WTC11 (cell line): ENCODE measurements at regions not wholly inside any gene's neighbourhood (a gene's known extent, or its start where the extent isn't known, plus 50 kb on each side); places are given as distances from the start of the nearest gene placed in this dataset.

ENCODE experiments used
- CBFB ChIP-seq: sonication (generic); formaldehyde crosslinking; IDR thresholded peaks from 2 replicates; pipeline ENCODE4 v1.8.1; 2022; ENCODE audit warnings: mild to moderate bottlenecking, low read depth, missing genetic modification reagents
- FOXK1 ChIP-seq: sonication (generic); formaldehyde crosslinking; IDR thresholded peaks from 2 replicates; pipeline ENCODE4 v1.8.0; 2022; ENCODE audit warnings: mild to moderate bottlenecking, moderate library complexity, missing genetic modification reagents
- SP1 ChIP-seq: sonication (generic); formaldehyde crosslinking; conservative IDR thresholded peaks from 2 replicates; pipeline ENCODE4 v1.8.1; 2022; ENCODE audit warnings: missing genetic modification reagents
- TP53 ChIP-seq: sonication (generic); formaldehyde crosslinking; IDR thresholded peaks from 2 replicates; pipeline ENCODE4 v1.8.1; 2023; ENCODE audit warnings: mild to moderate bottlenecking, missing genetic modification reagents
- ZBTB21 ChIP-seq: sonication (generic); formaldehyde crosslinking; IDR thresholded peaks from 2 replicates; pipeline ENCODE4 v1.8.1; 2023; ENCODE audit warnings: mild to moderate bottlenecking, missing genetic modification reagents, borderline replicate concordance
- ZNF121 ChIP-seq: sonication (generic); formaldehyde crosslinking; IDR thresholded peaks from 2 replicates; pipeline ENCODE4 v1.8.0; 2023; ENCODE audit warnings: missing genetic modification reagents
- ZNF396 ChIP-seq: fragments of 250-450 bp; sonication (Bioruptor Pico); IDR thresholded peaks from 2 replicates; pipeline ENCODE4 v1.8.0; 2021; ENCODE audit warnings: mild to moderate bottlenecking, moderate library complexity, borderline replicate concordance
- TF ChIP-seq, protein P1 (sequence below): sonication (generic); formaldehyde crosslinking; IDR thresholded peaks from 2 replicates; pipeline ENCODE4 v1.8.0; 2023; ENCODE audit warnings: mild to moderate bottlenecking, missing genetic modification reagents
- TF ChIP-seq, protein P2 (sequence below): fragments of 200-600 bp; IDR thresholded peaks from 2 replicates; pipeline ENCODE4 v1.8.0; 2022; ENCODE audit warnings: antibody characterized with exemption
- TF ChIP-seq, protein P3 (sequence below): sonication (generic); formaldehyde crosslinking; IDR thresholded peaks from 2 replicates; pipeline ENCODE4 v1.8.0; 2022; ENCODE audit warnings: mild to moderate bottlenecking, missing genetic modification reagents
- TF ChIP-seq, protein P4 (sequence below): sonication (generic); formaldehyde crosslinking; IDR thresholded peaks from 2 replicates; pipeline ENCODE4 v1.8.1; 2022; ENCODE audit warnings: missing genetic modification reagents, borderline replicate concordance

DNA sequence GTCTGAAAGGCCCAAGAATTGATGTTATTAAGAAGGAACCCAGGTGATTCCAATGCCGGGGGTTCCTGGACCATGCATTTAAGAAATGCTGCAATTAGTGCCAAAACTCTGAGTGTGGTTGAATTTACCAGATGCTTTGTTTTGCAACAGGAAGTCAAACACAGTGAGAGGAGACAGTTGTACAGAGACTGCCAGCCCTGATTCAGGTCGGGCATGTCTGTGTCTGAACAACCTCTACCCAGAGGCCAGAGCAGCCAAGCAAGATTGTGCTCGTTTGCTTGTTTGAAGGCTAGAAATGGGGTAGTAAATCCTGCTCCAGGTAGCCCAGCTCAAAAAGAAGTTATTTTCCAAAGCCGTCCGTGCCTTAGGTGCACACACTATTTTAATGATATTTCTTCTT, 412.4 kb upstream of the ERCC4 start:
- TF ChIP-seq, protein P1, sequence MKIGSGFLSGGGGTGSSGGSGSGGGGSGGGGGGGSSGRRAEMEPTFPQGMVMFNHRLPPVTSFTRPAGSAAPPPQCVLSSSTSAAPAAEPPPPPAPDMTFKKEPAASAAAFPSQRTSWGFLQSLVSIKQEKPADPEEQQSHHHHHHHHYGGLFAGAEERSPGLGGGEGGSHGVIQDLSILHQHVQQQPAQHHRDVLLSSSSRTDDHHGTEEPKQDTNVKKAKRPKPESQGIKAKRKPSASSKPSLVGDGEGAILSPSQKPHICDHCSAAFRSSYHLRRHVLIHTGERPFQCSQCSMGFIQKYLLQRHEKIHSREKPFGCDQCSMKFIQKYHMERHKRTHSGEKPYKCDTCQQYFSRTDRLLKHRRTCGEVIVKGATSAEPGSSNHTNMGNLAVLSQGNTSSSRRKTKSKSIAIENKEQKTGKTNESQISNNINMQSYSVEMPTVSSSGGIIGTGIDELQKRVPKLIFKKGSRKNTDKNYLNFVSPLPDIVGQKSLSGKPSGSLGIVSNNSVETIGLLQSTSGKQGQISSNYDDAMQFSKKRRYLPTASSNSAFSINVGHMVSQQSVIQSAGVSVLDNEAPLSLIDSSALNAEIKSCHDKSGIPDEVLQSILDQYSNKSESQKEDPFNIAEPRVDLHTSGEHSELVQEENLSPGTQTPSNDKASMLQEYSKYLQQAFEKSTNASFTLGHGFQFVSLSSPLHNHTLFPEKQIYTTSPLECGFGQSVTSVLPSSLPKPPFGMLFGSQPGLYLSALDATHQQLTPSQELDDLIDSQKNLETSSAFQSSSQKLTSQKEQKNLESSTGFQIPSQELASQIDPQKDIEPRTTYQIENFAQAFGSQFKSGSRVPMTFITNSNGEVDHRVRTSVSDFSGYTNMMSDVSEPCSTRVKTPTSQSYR = no peak
- TF ChIP-seq, protein P2, sequence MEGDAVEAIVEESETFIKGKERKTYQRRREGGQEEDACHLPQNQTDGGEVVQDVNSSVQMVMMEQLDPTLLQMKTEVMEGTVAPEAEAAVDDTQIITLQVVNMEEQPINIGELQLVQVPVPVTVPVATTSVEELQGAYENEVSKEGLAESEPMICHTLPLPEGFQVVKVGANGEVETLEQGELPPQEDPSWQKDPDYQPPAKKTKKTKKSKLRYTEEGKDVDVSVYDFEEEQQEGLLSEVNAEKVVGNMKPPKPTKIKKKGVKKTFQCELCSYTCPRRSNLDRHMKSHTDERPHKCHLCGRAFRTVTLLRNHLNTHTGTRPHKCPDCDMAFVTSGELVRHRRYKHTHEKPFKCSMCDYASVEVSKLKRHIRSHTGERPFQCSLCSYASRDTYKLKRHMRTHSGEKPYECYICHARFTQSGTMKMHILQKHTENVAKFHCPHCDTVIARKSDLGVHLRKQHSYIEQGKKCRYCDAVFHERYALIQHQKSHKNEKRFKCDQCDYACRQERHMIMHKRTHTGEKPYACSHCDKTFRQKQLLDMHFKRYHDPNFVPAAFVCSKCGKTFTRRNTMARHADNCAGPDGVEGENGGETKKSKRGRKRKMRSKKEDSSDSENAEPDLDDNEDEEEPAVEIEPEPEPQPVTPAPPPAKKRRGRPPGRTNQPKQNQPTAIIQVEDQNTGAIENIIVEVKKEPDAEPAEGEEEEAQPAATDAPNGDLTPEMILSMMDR = no peak
- TF ChIP-seq, protein P3, sequence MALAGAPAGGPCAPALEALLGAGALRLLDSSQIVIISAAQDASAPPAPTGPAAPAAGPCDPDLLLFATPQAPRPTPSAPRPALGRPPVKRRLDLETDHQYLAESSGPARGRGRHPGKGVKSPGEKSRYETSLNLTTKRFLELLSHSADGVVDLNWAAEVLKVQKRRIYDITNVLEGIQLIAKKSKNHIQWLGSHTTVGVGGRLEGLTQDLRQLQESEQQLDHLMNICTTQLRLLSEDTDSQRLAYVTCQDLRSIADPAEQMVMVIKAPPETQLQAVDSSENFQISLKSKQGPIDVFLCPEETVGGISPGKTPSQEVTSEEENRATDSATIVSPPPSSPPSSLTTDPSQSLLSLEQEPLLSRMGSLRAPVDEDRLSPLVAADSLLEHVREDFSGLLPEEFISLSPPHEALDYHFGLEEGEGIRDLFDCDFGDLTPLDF (CRISPR knock-in tag) = no peak
- TF ChIP-seq CBFB (CRISPR knock-in tag) (no peak), ZNF121 (CRISPR knock-in tag) (no peak), SP1 (CRISPR knock-in tag) (no peak), FOXK1 (CRISPR knock-in tag) (no peak), ZBTB21 (CRISPR knock-in tag) (no peak), ZNF396 (no peak), TP53 (no peak)
- TF ChIP-seq, protein P4, sequence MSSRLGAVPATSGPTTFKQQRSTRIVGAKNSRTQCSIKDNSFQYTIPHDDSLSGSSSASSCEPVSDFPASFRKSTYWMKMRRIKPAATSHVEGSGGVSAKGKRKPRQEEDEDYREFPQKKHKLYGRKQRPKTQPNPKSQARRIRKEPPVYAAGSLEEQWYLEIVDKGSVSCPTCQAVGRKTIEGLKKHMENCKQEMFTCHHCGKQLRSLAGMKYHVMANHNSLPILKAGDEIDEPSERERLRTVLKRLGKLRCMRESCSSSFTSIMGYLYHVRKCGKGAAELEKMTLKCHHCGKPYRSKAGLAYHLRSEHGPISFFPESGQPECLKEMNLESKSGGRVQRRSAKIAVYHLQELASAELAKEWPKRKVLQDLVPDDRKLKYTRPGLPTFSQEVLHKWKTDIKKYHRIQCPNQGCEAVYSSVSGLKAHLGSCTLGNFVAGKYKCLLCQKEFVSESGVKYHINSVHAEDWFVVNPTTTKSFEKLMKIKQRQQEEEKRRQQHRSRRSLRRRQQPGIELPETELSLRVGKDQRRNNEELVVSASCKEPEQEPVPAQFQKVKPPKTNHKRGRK = no peak
